ENCODE measurements at regions not wholly inside any gene's neighbourhood (a gene's known extent, or its start where the extent isn't known, plus 50 kb on each side); places are given as distances from the start of the nearest gene placed in this dataset.

DNA sequence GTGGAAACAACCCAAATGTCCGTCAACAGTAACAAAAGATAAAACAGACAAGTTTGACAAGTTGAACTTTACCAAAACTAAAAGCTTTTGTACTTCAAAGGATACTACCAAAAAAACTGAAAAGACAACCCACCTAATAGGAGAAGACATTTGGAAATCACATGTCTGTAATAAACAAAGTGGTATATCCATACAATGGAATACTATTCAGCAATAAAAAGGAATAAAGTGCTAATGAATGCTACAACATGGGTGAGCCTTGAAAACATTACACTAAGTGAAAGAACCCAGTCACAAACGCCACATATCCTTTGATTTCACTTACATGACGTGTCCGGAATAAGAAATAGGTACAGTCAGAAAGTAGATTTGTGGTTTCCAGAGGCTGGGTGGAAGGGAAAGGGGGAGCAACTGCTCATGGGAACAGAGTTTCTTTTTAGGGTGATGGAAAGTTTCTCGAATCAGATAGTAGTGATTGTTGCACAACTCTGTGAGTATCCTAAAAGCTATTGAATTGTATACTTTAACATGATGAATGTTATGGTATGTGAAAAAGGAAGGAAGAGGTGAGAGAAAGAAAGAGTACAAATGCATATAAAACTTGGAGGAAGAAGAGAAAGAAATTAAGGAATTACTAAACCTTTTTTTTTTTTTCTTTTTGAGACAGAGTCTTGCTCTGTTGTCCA lies 72.7 kb upstream of the ABHD2 start:
- intact Hi-C loops (cut with DNase I) = loop anchor here (5.0 kb wide), 2 partner anchors 108 to 113 kb away; no protein-coding TSS in a partner anchor
- TF ChIP-seq, protein P1, sequence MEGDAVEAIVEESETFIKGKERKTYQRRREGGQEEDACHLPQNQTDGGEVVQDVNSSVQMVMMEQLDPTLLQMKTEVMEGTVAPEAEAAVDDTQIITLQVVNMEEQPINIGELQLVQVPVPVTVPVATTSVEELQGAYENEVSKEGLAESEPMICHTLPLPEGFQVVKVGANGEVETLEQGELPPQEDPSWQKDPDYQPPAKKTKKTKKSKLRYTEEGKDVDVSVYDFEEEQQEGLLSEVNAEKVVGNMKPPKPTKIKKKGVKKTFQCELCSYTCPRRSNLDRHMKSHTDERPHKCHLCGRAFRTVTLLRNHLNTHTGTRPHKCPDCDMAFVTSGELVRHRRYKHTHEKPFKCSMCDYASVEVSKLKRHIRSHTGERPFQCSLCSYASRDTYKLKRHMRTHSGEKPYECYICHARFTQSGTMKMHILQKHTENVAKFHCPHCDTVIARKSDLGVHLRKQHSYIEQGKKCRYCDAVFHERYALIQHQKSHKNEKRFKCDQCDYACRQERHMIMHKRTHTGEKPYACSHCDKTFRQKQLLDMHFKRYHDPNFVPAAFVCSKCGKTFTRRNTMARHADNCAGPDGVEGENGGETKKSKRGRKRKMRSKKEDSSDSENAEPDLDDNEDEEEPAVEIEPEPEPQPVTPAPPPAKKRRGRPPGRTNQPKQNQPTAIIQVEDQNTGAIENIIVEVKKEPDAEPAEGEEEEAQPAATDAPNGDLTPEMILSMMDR (IDR thresholded peaks at IDR 0.05) = no peak
- TF ChIP-seq POLR2A (IDR thresholded peaks at IDR 0.05) = no peak
- no peak overlapping the region for H3K27ac ChIP-seq
- no peaks in the 10 kb centered on the region for H3K36me3 ChIP-seq
- H3K4me3 ChIP-seq = no peak overlapping the region
- H3K9me3 ChIP-seq = no peaks in the 10 kb centered on the region
- no peak for DNase-seq
- 54% methylated on average over 5 of the region's 5 CpGs for WGBS (ENCODE audit: insufficient coverage, low coverage, low lambda C conversion rate, missing lambda C conversion rate)
- H3K4me1 ChIP-seq = no peaks in the 10 kb centered on the region
- no peak for ATAC-seq
- H3K27me3 ChIP-seq = peaks cover 0 to 8% of the 10 kb centered on the region in 2 donors

DNA sequence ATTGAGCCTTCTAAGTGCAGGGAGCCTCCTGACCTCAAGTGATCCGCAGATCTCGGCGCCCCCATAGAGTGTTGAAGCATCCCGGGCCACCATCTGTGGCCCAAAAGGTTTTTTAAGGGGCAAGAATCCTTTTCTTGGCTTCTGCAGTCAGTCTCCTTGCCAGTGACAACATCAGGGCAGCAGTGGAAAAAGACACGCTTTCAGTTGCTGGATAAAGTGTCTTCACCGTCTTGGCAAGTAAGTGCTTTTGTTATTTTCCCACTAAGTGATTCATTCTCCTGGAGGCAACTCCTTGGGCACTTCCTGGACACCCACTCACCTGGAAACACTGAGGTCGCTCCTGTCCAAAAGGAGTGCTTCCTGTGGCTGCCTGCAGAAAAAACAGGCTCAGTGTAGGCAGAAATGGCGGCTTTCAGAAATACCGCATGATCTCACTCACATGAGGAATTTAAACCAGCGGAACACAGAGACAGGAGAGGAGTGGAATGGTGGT lies 71.7 kb upstream of the ABHD2 start:
- no peak overlapping the region for H3K27ac ChIP-seq
- WGBS (ENCODE audit: insufficient coverage, low coverage, low lambda C conversion rate, missing lambda C conversion rate) = 57% methylated on average over 6 of the region's 10 CpGs
- intact Hi-C loops (cut with DNase I) = loop anchor here (5.0 kb wide), 2 partner anchors 109 to 114 kb away; no protein-coding TSS in a partner anchor

DNA sequence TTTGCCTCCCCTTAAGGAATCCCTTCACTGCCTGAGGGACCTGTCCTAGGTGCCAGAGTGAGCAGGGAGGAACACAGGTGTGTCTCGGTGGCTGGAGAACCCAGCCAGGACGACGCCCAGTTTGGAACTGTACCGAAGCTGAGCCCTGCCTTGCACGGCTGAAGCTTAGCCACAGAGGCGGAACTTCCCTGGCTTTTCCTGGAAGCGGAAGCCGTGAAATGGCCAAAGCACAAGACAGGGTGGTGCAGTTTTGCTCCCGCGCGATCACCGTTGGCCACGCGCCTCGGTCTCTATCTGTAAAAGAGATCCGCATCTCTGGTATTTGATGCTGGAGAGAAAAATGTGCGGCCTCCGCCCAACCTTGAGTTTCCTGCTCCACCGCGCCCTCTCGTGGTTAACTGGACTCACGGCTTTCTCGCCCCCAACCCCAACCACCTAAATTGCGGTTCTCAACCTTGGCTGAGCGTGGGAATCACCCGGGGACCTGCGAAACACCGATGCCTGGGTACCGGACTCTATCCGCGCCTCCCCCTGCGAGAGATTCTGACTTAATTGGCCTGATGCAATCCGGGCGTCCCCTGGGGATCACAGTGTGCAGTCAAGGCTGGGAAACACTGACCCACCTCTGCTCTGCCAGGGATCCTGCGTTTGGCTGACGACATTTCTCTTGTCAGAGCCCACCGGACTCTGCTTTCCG lies 70.7 kb upstream of the ABHD2 start:
- H3K27ac ChIP-seq = no peak overlapping the region
- 10% methylated on average over 23 of the region's 38 CpGs for WGBS (ENCODE audit: insufficient coverage, low coverage, low lambda C conversion rate, missing lambda C conversion rate)
- TF ChIP-seq, protein P1 (IDR thresholded peaks at IDR 0.05) = peak; percentile 71 to 78 (median 73)
- TF ChIP-seq POLR2A (IDR thresholded peaks at IDR 0.05) = no peak
- H3K27me3 ChIP-seq = peaks cover 0 to 8% of the 10 kb centered on the region in 2 donors
- intact Hi-C loops (cut with DNase I) = loop anchor here (5.0 kb wide), 2 partner anchors 110 to 115 kb away; no protein-coding TSS in a partner anchor
- H3K4me1 ChIP-seq = no peaks in the 10 kb centered on the region
- peak overlapping the region in 1 of 3 donors; percentile 9 for H3K4me3 ChIP-seq
- ATAC-seq = peak; percentile 80 to 86 (median 84)
- no peaks in the 10 kb centered on the region for H3K9me3 ChIP-seq
- H3K36me3 ChIP-seq = no peaks in the 10 kb centered on the region
- peak; percentile 61 to 66 (median 65) for DNase-seq

More for the DNA sequence above, 71.7 kb upstream of the ABHD2 start:
- DNase-seq (no peak), ATAC-seq (no peak)
- H3K4me3 ChIP-seq = no peak overlapping the region
- H3K27me3 ChIP-seq = peaks cover 0 to 8% of the 10 kb centered on the region in 2 donors
- TF ChIP-seq, protein P1 (IDR thresholded peaks at IDR 0.05) = no peak
- no peak for TF ChIP-seq POLR2A (IDR thresholded peaks at IDR 0.05)
- no peaks in the 10 kb centered on the region for H3K4me1 ChIP-seq
- no peaks in the 10 kb centered on the region for H3K9me3 ChIP-seq
- H3K36me3 ChIP-seq = no peaks in the 10 kb centered on the region

DNA sequence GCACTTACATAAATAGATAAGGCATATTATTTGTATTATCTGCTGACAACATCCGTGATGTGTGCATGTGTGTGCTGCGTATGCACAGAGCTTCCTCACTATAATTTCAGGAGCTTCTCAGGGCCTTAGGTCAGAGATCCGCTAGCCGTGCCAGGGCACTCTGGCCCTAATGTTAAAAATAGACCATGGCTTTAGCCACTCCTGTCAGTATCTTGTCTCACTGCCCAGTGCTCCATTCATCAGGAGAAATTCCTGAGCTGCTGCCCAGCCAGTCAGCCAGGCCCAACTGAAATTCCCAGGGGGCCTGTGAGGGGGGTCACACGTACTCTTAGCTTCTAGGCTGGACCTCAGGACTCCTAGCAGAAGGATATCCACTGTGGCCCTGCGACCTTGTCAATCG lies 70.0 kb upstream of the ABHD2 start:
- TF ChIP-seq POLR2A (IDR thresholded peaks at IDR 0.05) = no peak
- TF ChIP-seq, protein P1 (IDR thresholded peaks at IDR 0.05) = no peak
- Histone ChIP-seq H3K36me3 (no peaks in the 10 kb centered on the region), H3K4me3 (no peak overlapping the region), H3K9me3 (no peaks in the 10 kb centered on the region), H3K27ac (no peak overlapping the region), H3K27me3 (peaks cover 0 to 8% of the 10 kb centered on the region in 2 donors), H3K4me1 (no peaks in the 10 kb centered on the region)
- DNase-seq = no peak
- ATAC-seq = peak in 1 of 4 donors; percentile 22
- 43% methylated on average over 6 of the region's 7 CpGs for WGBS (ENCODE audit: insufficient coverage, low coverage, low lambda C conversion rate, missing lambda C conversion rate)
- intact Hi-C loops (cut with DNase I) = loop anchor here (5.0 kb wide), 2 partner anchors 111 to 116 kb away; no protein-coding TSS in a partner anchor

All from right lobe of liver (tissue), 6 donors.